Iris pigment epithelial cell (primary cell): ENCODE measurements at regions not wholly inside any gene's neighbourhood (a gene's known extent, or its start where the extent isn't known, plus 50 kb on each side); places are given as distances from the start of the nearest gene placed in this dataset.
A peak's percentile ranks its signal among the peaks of the same experiment; 100 is the strongest.
"Not testable (repeated sequence)": the region's sequence is repeated elsewhere in the genome, so short reads cannot be mapped to it uniquely, and the experiment has no call there.

ENCODE experiments used
- DNase-seq: peaks from one replicate; pipeline ENCODE4 v3.0.0-alpha.2; 2011; ENCODE audit warnings: low read depth

DNA sequence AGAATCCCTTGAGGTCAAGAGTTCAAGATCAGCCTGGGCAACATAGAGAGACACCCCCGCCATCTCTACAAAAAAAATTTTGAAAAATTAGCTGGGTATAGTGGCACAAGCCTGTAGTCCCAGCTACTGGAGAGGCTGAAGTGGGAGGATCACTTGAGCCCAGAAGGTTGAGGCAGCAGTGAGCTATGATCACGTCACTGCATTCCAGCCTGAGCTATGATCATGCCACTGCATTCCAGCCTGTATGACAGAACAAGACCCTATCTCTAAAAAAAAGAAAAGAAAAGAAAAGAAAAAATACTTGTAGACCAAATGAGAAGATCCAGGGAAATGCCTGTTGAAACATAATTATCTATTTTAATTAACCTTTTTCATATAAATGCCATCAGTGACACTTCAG, 93.8 kb upstream of the MDM1 start:
- peak; percentile 88 for DNase-seq

DNA sequence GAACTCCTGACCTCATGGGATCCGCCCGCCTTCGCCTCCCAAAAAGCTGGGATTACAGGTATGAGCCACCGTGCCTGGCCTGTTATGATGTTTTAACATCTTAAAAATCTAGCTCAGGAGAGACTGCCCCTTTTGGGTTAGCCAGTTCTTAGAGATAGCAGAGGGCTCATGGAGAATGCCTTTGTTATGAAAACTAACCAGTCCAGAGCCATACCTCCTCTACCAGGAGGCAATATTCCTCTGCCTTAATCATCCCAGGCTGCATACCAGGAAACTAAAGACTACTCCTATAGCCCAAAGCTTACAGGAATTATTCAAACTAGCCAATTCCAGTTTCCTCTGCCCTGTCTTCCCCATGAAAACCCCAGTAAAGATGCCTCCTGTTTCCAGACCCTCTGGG, 96.0 kb upstream of the MDM1 start:
- DNase-seq: no peak

DNA sequence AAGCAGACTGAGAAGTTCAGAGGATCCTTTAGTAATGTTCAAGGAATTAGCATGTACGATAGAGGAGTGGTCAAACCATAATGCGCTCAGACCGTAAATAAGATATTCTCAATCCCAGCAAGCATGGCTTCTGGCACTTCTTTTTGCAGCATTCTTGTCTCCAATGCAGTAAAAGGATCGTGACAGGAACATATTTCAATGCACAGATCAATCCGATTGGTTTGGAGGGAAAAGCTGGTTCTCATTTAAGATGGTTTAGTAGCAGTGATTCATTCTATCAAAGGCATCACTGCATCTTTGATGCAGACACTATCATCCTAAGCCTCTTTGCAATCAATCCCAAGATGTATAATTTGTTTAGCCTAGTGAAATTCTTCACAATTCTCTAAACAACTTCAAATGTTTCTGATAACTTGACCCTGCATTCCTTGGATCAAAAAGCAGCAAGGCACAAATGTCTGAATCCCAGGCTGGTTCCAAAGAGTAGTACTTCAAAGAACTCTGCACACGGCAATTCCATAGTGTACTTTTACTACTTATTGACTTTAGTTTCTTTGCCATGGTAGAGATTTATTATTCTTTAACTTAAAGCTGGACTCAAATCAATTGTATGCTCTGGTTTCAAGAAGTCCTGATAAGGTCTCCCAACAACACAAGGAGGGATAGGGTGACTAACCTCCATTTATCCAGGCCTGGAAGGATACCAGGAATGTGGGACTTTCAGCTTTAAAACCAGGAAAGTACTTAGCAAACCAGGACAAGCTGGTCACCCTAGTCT, 96.8 kb upstream of the MDM1 start:
- peak; percentile 45 for DNase-seq

DNA sequence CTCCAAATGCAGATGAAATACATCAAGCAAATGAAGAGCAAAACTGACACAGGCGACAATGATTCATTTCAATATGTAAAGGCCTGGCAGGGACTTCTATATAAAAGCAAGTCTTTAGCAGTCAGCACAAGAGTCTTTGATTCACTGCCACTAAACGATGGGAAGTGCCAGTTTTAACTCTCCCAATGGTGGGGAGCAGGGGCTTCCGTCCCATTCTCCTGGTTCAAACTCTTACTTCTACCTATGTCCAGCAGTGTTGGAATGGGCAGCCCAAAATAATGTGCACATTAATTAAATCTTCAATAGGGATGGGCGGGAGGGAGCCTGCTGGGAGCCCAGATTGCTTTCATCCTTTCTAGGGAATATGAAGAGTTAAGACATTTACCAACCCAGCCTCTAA, 97.5 kb upstream of the MDM1 start:
- no peak for DNase-seq

DNA sequence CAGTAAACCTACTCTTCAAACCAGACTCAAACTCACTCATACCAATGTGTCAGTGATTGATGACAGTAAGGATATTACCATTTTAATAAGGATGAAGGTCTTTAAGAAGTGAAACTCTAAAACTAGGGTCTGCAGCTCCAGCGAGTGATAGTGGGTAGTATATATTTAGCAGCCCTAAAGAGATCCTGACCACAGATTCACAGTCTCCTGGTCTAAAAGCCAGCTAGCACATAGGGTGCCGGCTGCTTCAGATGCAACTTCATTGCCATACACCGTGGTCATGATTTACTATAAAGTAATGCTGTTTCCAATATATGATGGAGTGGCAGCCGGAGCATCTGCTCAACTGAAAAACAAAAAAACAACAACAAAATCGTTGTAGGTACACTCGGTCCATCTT, 99.6 kb upstream of the MDM1 start:
- no peak for DNase-seq

DNA sequence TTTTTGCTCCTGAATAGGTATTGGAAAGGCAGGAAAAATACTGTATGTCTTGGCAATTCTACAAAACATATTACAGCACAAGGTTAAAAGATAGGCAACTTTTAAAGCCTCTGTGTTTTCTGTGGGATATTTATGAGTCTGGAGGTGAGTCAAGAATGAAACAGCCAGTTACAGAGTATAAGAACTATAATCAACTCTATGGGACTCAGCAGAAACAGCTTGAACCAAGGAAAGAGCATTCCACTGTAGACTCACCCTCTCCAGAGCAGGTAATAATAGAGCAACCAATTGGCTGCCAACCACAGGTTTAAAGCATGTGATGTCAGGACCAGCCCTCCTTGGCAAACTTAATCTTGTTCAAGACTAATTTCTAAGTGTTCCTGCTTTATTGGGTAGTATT, 100.5 kb upstream of the MDM1 start:
- DNase-seq: no peak

DNA sequence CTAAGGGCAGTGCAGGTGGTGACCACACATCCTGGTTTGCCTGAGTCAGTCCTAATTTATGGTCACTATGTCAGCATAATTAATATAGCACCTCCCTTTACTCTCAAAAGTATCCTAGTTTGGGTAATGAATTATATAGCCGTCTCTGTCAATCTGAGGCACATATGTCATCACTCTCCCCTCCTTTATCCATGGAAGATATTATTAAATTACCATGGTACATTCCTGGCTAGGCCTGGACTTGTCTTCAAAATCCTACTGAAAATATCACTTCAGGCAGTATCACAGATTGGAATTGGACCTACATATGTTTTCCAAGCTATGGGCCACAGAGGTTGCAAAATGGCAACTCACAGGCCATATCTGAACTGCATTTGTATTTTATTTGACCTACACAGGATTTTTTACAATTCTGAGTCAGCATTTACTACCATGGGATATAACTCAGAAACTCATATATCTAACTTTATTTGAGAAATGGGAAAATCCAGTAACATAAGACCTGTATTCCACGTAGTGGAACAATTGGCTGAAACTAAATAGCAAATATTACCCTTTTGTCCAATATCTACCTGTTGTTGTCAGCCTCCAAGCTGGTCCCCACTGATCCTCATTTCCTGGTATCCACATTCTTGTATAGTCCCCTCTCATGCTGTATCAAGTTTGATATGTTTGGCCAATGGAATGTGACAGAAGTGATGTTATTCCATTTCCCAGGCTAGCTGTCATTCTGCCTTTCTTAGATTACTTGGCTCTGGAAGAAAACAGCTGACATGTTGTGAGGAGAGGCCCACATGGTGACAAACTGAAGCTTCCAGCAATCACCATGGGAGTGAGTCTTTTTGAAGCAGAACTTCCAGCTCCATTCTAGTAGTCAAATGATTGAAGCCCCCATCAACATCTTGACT, 102.5 kb upstream of the MDM1 start:
- no peak for DNase-seq

DNA sequence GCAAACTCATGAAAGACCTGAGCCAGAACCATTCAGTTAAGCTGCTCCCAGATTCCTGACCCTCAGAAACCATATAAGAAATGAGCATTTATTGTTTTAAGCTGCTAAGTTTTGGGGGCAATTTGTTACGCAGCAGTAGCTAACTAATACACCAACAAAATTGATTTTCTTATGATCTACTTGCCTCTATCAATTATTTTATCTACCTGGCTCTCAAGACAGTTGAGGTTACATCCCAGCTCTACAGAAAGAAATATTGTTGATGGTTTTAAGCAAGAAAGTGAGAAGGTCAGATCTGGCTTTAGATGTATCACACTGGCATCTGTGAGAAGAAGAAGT, 103.1 kb upstream of the MDM1 start:
- DNase-seq: no peak

DNA sequence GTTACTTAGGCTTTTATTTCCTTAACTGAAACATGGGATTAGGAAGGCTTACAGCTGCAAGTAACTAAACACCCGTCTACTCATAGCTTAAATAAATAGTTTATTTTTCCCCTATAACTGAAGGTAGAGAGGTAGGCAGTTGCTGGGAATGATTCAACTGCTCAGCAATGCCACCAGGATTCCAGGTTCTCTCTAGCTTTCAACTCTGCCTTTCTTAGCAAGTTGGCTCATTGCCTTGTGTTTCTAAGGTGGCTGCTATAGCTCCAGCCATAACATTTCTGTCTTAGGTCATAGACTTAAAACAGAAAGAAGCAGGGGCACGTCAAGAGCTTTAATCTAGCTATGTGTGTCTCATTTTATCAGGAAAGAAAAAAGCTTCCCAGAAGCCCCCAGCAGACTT, 103.7 kb upstream of the MDM1 start:
- peak; percentile 85 for DNase-seq

DNA sequence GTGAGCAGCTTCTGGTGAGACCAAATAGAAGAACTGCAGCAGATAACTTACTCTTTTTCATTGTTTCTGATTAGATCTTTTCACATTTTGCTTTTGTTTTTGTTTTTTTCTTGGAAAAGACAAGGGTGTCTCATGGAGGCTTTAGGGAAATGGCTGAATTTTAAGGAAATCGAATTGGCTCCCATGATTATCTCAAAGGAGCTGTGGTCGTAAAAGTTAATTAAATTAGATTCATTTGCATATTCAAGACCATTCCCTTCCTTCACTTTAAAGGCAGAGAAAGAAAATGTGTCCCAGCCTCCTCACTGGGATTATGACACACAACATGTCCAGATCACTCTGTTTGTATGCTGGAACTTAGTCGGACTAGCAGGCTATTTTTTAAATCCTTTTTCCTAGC, 106.4 kb upstream of the MDM1 start:
- DNase-seq: no peak

DNA sequence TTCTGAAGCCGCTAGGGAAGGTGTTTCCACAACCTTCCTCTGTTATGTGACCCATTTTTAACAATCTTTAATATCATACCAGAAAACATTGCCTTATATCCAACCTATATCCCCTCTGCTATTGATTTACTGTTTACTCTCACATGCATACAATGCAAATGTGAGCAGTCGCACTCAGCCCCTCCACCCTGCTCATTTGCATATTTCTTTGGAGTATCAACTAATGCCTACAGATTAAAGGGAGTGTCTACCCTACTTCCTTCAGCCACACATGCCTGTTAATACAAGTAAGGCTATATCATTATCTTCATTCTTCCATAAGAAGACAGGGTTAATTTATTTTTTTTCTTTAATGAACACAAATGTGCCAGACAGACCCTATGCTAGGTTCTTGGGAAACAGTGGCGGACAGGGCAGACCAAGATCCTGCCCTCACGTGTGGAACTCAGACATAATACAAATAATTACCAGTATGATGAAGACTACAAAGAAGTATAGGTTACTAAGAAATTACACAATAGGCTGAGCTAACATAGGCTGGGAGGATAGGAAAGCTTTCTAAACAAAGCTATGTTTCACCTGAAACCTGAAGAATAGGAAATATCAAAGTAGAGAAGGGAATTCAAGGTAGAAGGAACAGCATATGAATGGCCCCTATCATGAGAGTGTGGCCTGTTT, 107.3 kb upstream of the MDM1 start:
- peak; percentile 32 for DNase-seq

DNA sequence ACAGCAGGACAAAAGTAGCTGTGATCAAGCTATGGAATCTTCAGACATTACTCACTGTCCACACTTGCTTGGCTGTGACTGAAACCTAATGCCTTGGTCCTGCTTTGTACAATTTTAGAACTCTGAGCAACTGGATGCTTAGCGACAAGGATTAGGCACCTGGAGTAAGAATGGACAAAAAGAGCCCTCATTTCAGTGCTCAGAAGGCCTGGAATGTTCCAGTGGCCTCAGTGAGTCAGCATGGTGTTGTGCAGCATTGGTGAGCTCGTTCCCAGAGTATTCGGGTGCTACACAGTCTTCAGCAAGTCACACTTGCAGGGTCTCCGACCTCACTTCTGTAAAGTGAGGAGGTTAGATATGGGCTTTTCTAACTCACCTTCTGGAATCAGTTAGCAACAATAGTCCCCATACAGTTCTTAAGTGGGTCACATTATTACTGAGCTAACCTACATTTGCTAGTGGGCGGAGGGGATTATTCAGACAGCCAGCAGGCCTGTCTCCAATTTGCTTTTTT, 108.0 kb upstream of the MDM1 start:
- peak; percentile 76 for DNase-seq

DNA sequence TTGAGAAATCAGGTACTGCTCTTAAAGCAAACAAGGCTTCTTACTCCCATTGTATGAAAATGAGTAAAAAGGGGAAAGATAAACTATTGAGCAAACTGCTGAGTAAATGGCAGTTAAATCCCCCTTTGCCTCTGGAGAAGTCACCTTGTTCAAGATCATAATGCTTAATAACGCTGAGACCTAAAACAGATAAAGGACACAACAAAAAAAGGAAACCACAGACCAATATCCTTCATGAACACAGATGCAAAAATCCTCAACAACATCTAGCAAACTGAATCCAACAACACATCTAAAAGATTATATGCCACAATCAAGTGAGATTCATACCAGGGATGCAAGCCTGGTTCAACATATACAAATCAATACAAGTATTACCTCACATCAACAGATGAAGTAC, 109.0 kb upstream of the MDM1 start:
- DNase-seq: no peak

DNA sequence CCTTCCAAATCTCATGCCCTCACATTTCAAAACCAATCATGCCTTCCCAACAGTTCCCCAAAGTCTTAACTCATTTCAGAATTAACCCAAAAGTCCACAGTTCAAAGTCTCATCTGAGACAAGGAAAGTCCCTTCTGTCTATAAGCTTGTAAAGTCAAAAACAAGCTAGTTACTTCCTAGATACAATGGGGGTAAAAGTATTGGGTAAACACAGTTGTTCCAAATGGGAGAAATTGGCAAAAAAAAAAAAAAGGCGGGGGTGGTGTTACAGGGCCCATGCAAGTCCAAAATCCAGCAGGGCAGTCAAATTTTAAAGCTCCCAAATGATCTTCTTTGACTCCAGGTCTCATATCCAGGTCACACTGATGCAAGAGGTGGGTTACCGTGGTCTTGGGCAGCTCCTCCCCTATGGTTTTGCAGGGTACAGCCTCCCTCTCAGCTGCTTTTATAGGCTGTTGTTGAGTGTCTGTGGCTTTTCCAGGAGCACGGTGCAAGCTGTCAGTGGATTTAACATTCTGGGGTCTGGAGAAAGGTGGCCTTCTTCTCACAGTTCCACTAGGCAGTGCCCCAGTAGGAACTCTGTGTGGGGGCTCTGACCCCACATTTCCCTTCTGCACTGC, 110.3 kb upstream of the MDM1 start:
- DNase-seq: not testable (repeated sequence)

DNA sequence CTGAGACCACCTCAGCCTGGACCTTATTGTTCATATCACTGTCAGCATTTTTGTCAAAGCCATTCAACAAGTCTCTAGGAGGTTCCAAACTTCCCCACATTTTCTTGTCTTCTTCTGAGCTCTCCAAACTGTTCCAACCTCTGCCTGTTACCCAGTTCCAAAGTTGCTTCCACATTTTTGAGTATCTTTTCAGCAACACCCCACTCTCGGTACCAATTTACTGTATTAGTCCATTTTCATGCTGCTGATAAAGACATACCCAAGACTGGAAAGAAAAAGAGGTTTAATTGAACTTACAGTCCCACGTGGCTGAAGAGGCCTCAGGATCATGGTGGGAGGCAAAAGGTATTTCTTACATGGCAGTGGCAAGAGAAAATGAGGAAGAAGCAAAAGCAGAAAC, 111.5 kb upstream of the MDM1 start:
- not testable (repeated sequence) for DNase-seq

DNA sequence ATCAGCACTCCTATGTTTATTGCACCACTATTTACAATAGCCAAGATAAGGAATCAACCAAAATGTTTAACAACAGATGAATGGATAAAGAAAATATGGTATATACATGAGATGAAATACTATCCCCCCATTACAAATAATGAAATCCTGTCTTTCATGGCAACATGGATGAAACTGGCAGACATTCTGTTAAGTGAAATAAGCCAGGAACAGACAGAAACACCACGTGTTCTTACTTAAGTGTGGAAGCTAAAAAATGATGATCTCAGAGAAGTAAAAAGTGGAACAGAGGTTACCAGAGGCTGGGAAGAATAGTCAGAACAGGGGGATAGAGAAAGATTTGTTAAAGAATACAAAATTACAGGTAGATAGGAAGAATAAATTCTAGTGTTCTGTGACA, 113.7 kb upstream of the MDM1 start:
- peak; percentile 21 for DNase-seq

DNA sequence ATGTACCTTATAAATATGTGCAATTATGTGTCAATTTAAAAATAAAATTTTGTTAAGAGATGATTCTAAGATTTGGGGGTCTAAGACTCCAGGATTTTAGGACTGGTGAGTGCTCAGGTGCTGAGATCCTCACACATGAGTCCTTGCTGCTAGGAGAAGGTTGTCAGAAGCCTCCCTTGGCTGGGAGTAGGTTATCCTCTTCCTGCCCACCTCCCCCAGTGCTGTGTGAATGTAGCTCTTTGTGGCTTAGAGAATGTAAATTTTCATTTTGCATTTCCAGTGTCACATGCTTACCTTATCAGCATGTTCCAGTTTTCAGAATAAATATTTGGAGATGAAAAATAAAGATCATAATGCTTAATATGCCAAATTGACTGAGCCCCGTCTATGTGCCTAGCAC, 114.2 kb upstream of the MDM1 start:
- no peak for DNase-seq

DNA sequence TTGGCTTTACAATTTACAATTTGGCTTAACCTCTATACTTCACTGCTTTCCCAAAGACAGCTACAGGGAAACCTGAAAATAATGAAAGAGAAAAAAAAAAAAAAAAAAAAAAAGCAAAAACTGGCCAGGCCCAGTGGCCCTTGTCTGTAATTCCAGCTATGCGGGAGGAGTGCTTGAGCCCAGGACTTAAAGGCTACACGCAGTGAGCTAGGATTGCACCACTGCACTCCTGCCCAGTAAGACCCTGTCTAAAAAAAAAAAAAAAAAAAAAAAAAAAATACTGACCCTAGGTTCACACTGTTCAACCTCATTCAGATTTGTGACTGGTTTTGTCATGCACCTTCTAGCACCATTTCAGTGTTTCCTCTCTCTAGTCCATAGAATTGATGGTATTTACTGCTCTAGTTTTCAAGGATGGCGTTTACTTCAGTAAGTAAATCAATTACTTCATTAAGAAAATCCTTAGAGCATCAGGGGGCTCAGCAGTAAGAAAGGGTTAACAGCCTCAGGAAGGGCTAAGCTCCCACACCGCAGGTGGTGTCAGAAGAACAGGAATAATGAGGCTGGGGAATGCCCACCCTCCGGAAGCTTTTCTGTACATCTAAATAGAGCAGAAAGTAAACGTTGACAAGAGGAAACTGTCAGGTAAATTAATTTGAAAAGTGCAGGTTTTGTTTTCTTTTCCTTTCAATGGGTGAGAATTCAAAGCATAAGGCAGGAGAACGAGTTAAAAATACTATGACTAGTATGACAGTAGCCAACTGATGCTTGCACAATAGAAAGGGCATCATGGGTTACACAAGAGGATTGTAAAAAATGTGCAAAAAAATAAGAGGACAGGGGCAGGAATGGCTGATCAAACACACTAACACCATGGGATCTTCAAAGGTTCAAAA, 115.0 kb upstream of the MDM1 start:
- peak; percentile 41 for DNase-seq

DNA sequence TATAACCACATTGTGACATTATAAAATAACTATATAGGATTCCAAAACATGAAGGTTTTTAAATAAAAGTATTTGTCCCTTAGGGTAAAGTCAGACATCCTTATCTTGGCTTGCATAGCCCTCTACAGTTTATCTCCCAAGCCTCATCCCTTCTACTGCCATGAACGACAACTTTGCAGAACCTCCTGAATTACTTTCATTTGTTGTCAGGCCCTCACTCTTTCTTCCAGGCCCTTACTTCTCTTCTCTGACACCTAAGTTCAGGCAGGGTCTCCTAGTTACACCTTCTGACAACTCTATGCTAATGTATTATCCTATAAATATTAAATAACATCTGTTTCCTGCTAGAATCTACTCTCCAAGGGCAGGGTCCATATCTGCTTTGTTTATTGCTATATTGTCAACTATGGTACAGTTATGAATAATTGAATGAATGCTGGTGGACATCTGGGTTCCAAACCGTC, 115.7 kb upstream of the MDM1 start:
- no peak for DNase-seq

DNA sequence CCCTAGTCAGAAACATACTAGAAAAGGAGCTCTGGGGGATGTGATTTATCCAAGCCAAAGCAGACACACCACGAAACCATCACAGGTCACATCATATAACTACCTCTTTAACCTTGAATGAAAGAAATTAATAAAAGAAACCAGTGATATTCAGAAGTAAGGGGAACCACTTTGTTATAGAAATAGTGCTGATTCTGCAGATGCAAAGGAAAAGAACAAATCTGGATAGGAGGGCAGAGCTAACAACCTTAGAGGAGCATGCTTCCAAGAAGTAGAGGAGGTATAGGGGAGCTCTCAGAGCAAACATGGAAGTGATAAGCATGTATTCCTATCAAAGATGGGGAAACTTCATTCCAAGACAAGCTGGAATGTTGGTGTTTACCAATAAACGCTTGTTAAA, 117.0 kb upstream of the MDM1 start:
- no peak for DNase-seq

DNA sequence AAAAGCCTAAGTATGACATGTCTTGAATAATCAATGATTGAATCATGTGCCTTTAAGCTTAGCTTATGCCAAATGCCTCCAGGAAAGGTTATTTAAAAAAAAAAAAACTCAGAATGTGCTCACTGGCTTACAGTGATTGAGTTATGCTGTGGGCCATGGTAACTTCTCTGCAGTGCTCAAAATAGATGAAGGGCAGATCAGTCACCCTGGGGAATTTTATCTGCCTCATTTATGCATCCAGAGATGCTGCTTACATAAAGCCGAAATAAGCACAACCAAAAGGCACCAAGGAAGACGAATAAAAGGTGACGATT, 118.7 kb upstream of the MDM1 start:
- DNase-seq: no peak
